Right atrium auricular region (tissue), 2 donors: ENCODE measurements at regions not wholly inside any gene's neighbourhood (a gene's known extent, or its start where the extent isn't known, plus 50 kb on each side); places are given as distances from the start of the nearest gene placed in this dataset.
A peak's percentile ranks its signal among the peaks of the same experiment; 100 is the strongest.

Experiments used
- DNase-seq: peaks from one replicate; pipeline ENCODE4 v3.0.0-alpha.2; 2019; ENCODE audit warnings: low spot score
- H3K27ac ChIP-seq, 2 donors: fragments of 200-600 bp; sonication (generic); 1 replicate in 1 of 2; 2 replicates in 1 of 2; pipeline ENCODE4 v1.5.1; 2016 to 2019
- H3K27me3 ChIP-seq, 2 donors: fragments of 200-600 bp; sonication (generic); one replicate each; pipeline versions ENCODE4 v1.5.1 to v1.6.0; 2017 to 2019
- H3K36me3 ChIP-seq: fragments of 200-600 bp; sonication (generic); one replicate; pipeline ENCODE4 v1.5.1; 2016
- H3K4me1 ChIP-seq, 2 donors: fragments of 200-600 bp; sonication (generic); one replicate each; pipeline versions ENCODE4 v1.5.1 to v1.6.0; 2017 to 2019
- H3K4me3 ChIP-seq, 2 donors: fragments of 200-600 bp; sonication (generic); 1 replicate in 1 of 2; 2 replicates in 1 of 2; pipeline ENCODE4 v1.5.1; 2017 to 2019; ENCODE audit warnings: mild to moderate bottlenecking in 1 of 2, moderate library complexity in 1 of 2
- H3K9me3 ChIP-seq, 2 donors: fragments of 200-600 bp; sonication (generic); one replicate each; pipeline ENCODE4 v1.5.1; 2019
- TF ChIP-seq, protein P1 (sequence below), 2 donors: fragments of 200-600 bp; sonication (generic); IDR thresholded peaks; one replicate each; pipeline ENCODE4 v1.5.1; 2019; ENCODE audit warnings: antibody characterized with exemption in 2 of 2

DNA sequence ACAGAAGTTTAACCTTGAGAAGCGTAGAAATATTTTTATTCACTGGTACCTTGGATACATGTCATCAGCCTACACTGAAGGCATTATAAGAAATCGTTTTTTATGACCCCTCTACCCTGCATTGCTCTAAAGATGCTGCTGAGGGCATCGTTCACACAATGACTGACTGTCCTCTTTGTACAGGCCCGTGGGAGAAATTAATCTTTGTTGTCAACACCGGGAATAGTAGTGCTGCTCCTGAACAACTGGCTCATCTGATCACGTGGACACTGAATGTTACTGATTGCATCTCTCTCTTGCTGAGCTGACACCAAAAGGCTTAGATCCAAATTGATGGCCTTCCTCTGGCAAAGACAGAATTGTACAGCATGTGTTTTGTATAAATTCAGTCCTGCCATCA, 157.1 kb upstream of the SMLR1 start:
- Histone ChIP-seq H3K27ac (no peak overlapping the region), H3K4me1 (peaks cover 0 to 9% of the 10 kb centered on the region in 2 donors), H3K9me3 (no peaks in the 10 kb centered on the region), H3K27me3 (no peaks in the 10 kb centered on the region), H3K36me3 (no peaks in the 10 kb centered on the region), H3K4me3 (no peak overlapping the region)
- TF ChIP-seq, protein P1, sequence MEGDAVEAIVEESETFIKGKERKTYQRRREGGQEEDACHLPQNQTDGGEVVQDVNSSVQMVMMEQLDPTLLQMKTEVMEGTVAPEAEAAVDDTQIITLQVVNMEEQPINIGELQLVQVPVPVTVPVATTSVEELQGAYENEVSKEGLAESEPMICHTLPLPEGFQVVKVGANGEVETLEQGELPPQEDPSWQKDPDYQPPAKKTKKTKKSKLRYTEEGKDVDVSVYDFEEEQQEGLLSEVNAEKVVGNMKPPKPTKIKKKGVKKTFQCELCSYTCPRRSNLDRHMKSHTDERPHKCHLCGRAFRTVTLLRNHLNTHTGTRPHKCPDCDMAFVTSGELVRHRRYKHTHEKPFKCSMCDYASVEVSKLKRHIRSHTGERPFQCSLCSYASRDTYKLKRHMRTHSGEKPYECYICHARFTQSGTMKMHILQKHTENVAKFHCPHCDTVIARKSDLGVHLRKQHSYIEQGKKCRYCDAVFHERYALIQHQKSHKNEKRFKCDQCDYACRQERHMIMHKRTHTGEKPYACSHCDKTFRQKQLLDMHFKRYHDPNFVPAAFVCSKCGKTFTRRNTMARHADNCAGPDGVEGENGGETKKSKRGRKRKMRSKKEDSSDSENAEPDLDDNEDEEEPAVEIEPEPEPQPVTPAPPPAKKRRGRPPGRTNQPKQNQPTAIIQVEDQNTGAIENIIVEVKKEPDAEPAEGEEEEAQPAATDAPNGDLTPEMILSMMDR (IDR thresholded peaks at IDR 0.05) = no peak
- DNase-seq = no peak

DNA sequence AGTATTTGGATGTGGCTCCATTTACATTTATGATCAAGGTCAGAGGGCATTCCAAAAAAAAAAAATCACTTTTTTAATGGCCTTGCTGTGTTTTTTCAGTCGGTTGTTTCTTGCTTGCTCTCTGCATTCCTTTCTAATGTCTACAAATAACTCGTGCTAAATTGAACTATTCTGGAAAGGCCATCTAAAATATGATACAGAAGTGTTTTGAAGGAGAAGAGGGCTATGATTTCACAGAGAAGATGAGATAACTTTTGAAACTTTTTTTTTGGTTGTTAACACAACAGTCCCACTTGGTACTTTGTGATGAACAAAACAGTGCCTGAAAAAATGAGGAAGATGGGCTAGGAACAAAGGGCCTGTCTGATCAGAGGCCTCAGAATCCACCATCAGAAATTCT, 156.1 kb upstream of the SMLR1 start:
- Histone ChIP-seq H3K27me3 (no peaks in the 10 kb centered on the region), H3K4me3 (no peak overlapping the region), H3K4me1 (peaks cover 0 to 9% of the 10 kb centered on the region in 2 donors), H3K27ac (peak overlapping the region in 1 of 2 donors; percentile 24), H3K9me3 (no peaks in the 10 kb centered on the region), H3K36me3 (no peaks in the 10 kb centered on the region)
- TF ChIP-seq, protein P1 (IDR thresholded peaks at IDR 0.05) = no peak
- DNase-seq = no peak

DNA sequence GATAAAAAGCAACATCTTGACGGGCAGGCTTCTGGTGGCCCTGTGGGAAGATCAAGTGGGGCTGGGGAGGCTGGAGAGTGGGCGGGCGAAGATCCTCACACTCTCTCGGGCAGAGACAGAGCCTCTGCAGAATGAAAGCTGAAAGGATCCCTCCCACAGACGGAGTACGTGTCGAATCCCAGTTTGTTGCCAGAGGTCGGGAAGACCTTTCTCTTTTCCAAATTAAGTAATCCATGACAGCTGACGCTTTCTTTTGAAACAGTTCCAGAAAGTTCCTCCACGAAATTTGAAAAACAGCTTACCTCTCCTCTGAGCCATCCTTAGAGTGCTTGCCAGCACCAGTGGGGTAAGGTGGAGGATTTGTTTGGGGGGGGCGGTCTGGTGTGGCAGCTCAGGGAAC, 155.6 kb upstream of the SMLR1 start:
- TF ChIP-seq, protein P1 (IDR thresholded peaks at IDR 0.05) = no peak
- H3K4me3 ChIP-seq = no peak overlapping the region
- no peaks in the 10 kb centered on the region for H3K9me3 ChIP-seq
- peak overlapping the region; percentile 1 to 24 for H3K27ac ChIP-seq
- peaks cover 0 to 9% of the 10 kb centered on the region in 2 donors for H3K4me1 ChIP-seq
- no peaks in the 10 kb centered on the region for H3K27me3 ChIP-seq
- no peak for DNase-seq
- no peaks in the 10 kb centered on the region for H3K36me3 ChIP-seq

DNA sequence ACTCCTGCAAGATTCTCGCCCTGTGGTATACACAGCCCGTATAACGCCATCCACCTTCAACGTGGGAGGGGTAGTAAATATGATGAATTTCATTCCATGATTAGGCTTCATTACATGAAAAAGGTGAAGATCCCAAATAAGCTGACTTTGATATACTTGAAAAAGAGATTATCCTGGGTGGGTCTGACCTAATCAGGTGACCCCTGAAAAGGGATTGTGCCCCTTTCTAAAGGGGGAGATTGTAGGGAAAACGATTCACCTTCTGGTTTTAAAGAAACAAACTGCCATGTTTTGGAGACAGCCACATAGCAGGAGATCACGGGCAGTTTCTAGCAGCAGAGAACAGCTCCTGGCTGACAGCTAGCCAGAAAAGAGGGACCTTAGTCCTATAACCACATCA, 155.1 kb upstream of the SMLR1 start:
- TF ChIP-seq, protein P1 (IDR thresholded peaks at IDR 0.05) = no peak
- Histone ChIP-seq H3K9me3 (peaks cover 0 to 4% of the 10 kb centered on the region in 2 donors), H3K27me3 (no peaks in the 10 kb centered on the region), H3K4me1 (peaks cover 0 to 9% of the 10 kb centered on the region in 2 donors), H3K36me3 (no peaks in the 10 kb centered on the region), H3K4me3 (no peak overlapping the region), H3K27ac (peak overlapping the region in 1 of 2 donors; percentile 24)
- DNase-seq = no peak

DNA sequence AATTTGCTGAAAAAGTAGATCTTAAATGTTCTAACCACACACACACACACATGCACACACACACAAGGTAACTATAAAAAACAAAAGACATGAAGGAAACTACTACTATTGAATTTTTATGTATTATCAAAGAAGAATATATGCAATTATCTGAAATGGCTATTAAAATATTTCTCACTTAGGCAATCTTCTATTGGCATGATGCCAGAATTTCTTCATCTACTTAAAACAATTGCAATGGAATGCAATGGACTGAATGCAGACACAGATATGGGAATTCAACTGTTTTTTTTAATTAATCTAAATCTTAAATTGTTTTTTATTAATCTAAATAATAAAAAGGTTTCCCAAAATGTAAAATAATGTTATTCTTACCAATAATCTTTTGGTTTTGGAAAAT, 152.6 kb upstream of the SMLR1 start:
- H3K9me3 ChIP-seq = peaks cover 0 to 15% of the 10 kb centered on the region in 2 donors
- peaks cover 0 to 9% of the 10 kb centered on the region in 2 donors for H3K4me1 ChIP-seq
- no peaks in the 10 kb centered on the region for H3K36me3 ChIP-seq
- H3K4me3 ChIP-seq = no peak overlapping the region
- no peak overlapping the region for H3K27ac ChIP-seq
- no peaks in the 10 kb centered on the region for H3K27me3 ChIP-seq
- DNase-seq = no peak
- TF ChIP-seq, protein P1 (IDR thresholded peaks at IDR 0.05) = no peak

DNA sequence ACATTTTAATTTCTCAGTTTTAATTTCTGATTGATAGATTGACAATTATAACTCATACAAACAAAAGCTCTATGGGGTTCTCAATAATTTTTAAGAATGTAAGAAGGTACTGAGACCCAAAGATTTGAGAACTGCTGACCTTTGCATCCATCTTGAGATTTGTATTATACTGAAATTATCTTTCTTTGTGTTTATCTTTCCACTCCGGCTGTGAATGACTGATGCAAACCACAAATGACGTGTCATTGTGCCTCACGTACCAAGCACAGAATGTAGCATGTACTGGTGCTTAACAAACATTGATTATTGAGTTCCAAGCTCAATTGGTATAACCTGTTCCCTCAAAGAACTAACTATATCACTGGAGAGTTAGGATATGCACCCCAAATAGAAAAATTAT, 152.1 kb upstream of the SMLR1 start:
- Histone ChIP-seq H3K36me3 (no peaks in the 10 kb centered on the region), H3K4me3 (no peak overlapping the region), H3K4me1 (peaks cover 0 to 9% of the 10 kb centered on the region in 2 donors), H3K27ac (no peak overlapping the region), H3K27me3 (no peaks in the 10 kb centered on the region), H3K9me3 (peaks cover 0 to 15% of the 10 kb centered on the region in 2 donors)
- TF ChIP-seq, protein P1 (IDR thresholded peaks at IDR 0.05) = no peak
- no peak for DNase-seq
